ENCODE measurements at regions not wholly inside any gene's neighbourhood (a gene's known extent, or its start where the extent isn't known, plus 50 kb on each side); places are given as distances from the start of the nearest gene placed in this dataset.

DNA sequence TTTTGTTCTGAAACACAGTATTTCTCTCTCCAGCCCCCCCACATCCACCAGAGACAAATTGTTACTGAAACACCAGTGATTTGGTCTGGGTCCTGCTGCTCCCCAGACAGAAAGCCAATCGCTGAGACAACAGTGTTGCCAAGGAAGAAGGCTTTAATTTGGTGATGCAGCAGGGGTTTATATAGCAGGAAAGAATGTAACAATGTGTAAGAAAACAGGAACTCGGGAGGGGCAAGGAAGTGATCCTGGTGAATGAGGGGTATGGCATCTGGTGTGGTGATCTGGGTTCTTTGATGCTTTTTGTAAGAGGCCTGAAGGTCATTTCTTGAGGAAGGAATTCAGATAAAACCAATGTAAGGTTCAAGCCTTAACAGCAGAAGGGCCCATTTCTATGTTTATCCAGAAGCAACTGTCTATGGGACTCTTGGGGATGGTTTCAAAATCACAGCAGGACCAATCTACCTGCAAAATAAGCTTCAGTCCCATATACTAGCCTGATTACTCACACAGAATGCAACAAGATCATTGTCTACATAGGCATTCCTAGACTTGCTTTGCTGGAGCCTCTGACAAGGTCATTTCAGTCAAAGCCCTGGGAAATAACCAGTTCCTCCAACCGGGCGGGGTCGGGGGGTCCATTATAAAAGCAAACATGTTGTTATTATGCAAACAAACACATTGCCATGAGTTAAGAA, 445.2 kb upstream of the ZFP42 start (continued):
- TF ChIP-seq PHF8 (conservative IDR thresholded peaks at IDR 0.05; ENCODE audit: low read depth, low read length) (no peak), JUND (IDR thresholded peaks at IDR 0.05; ENCODE audit: low read length) (no peak), TEAD4 (IDR thresholded peaks at IDR 0.05; ENCODE audit: low read depth, low read length) (no peak)

Measured in H1 (cell line).